B cell (primary cell): ENCODE measurements at regions not wholly inside any gene's neighbourhood (a gene's known extent, or its start where the extent isn't known, plus 50 kb on each side); places are given as distances from the start of the nearest gene placed in this dataset.

Experiments used
- ATAC-seq: fragments of 200-7000 bp; cut with Tn5 transposase; one replicate; pipeline ENCODE4 v1.10.0; 2021; ENCODE audit warnings: low read depth, mild to moderate bottlenecking, moderate number of reproducible peaks, moderate library complexity
- CTCF ChIA-PET: fragments of 350-600 bp; sonication (Branson Sonifier 250); formaldehyde crosslinking; loops from one replicate; lab custom pipeline; 2021; ENCODE audit warnings: antibody characterized with exemption, inconsistent platforms; lab: Charles Lee
- POLR2A ChIA-PET: fragments of 350-600 bp; sonication (Branson Sonifier 250); formaldehyde crosslinking; loops from one replicate; lab custom pipeline; 2021; ENCODE audit warnings: antibody characterized with exemption; lab: Charles Lee
- DNase-seq: peaks from one replicate; pipeline ENCODE4 v3.0.0; 2013
- H2AFZ ChIP-seq: 2 replicates; pipeline ENCODE4 v1.6.1; 2012; ENCODE audit warnings: mild to moderate bottlenecking, low read depth, low read length; ENCODE audit not compliant: insufficient read depth, poor library complexity, severe bottlenecking
- H3K27ac ChIP-seq, 2 donors: 1 replicate in 1 of 2; 2 replicates in 1 of 2; pipeline ENCODE4 v1.5.1; 2012 to 2013; ENCODE audit warnings: low read length in 2 of 2, mild to moderate bottlenecking in 2 of 2, moderate library complexity in 1 of 2
- H3K27me3 ChIP-seq, 4 experiments: fragments of 200-600 bp in 1 of 4; sonication (generic) in 1 of 4; replicated peaks in 1 of 4; 1 replicate in 2 of 4; 2 replicates in 2 of 4; pipeline versions ENCODE4 v1.6.1 to v1.7.0; 2013 to 2016; ENCODE audit warnings: low read length in 3 of 4, mild to moderate bottlenecking in 2 of 4, mixed read lengths in 1 of 4, moderate library complexity in 1 of 4; ENCODE audit not compliant: insufficient read depth in 4 of 4, control insufficient read depth in 3 of 4; ENCODE audit errors: control extremely low read depth in 1 of 4
- H3K36me3 ChIP-seq, 2 experiments: replicated peaks in 1 of 2; 1 replicate in 1 of 2; 2 replicates in 1 of 2; pipeline versions ENCODE4 v1.6.1 to v1.7.1; 2013; ENCODE audit warnings: low read length in 1 of 2; ENCODE audit not compliant: insufficient read depth in 2 of 2, control insufficient read depth in 1 of 2; ENCODE audit errors: control extremely low read depth in 1 of 2, extremely low read depth in 1 of 2
- H3K4me1 ChIP-seq, 2 donors: fragments of 200-600 bp in 1 of 2; sonication (generic) in 1 of 2; 1 replicate in 1 of 2; 2 replicates in 1 of 2; pipeline versions ENCODE4 v1.5.1 to v1.6.1; 2013 to 2017; ENCODE audit warnings: low read length in 2 of 2; ENCODE audit not compliant: control insufficient read depth in 2 of 2, insufficient read depth in 2 of 2
- H3K4me2 ChIP-seq: replicated peaks from 2 replicates; pipeline ENCODE3; 2012; ENCODE audit warnings: mild to moderate bottlenecking, low read depth, low read length; ENCODE audit not compliant: poor library complexity, severe bottlenecking
- H3K4me3 ChIP-seq, 5 experiments: fragments of 200-600 bp in 1 of 5; sonication (generic) in 1 of 5; 1 replicate in 3 of 5; 2 replicates in 2 of 5; pipeline versions ENCODE4 v1.5.1 to v1.7.0; 2011 to 2016; ENCODE audit warnings: low read length in 4 of 5, mild to moderate bottlenecking in 4 of 5, low read depth in 2 of 5, control low read depth in 1 of 5, moderate library complexity in 1 of 5; ENCODE audit not compliant: insufficient read depth in 1 of 5; ENCODE audit errors: control extremely low read depth in 1 of 5, extremely low read depth in 1 of 5
- H3K79me2 ChIP-seq: fragments of 200-600 bp; sonication (generic); one replicate; pipeline ENCODE4 v1.6.0; 2016; ENCODE audit warnings: low read length; ENCODE audit not compliant: control insufficient read depth, insufficient read depth
- H3K9ac ChIP-seq: fragments of 200-600 bp; sonication (generic); 2 replicates; pipeline ENCODE4 v1.6.1; 2017; ENCODE audit warnings: mild to moderate bottlenecking, low read length, moderate library complexity
- H3K9me3 ChIP-seq, 3 donors: one replicate each; pipeline versions ENCODE4 v1.6.1 to v1.7.1; 2013; ENCODE audit warnings: low read length in 2 of 3; ENCODE audit not compliant: control insufficient read depth in 2 of 3, insufficient read depth in 1 of 3; ENCODE audit errors: control extremely low read depth in 1 of 3
- H4K20me1 ChIP-seq: 2 replicates; pipeline ENCODE4 v1.6.0; 2012; ENCODE audit warnings: mild to moderate bottlenecking, low read length; ENCODE audit not compliant: insufficient read depth, control insufficient read depth, poor library complexity, severe bottlenecking
- H3K27ac Mint-ChIP-seq: one replicate; pipeline ENCODE4 v1.8.0; 2021; ENCODE audit warnings: mixed read lengths
- H3K27me3 Mint-ChIP-seq: one replicate; pipeline ENCODE4 v1.8.0; 2021; ENCODE audit warnings: mixed read lengths
- H3K4me1 Mint-ChIP-seq: one replicate; pipeline ENCODE4 v1.8.0; 2021; ENCODE audit warnings: mixed read lengths
- H3K4me3 Mint-ChIP-seq: one replicate; pipeline ENCODE4 v1.8.0; 2021; ENCODE audit warnings: mixed read lengths
- H3K9me3 Mint-ChIP-seq: one replicate; pipeline ENCODE4 v1.8.0; 2022; ENCODE audit warnings: mixed read lengths; ENCODE audit not compliant: insufficient read depth
- CTCF ChIP-seq: fragments of 200-600 bp; IDR thresholded peaks from one replicate; pipeline ENCODE4 v1.8.0; 2022; ENCODE audit warnings: antibody characterized with exemption, mild to moderate bottlenecking
- EZH2 ChIP-seq: IDR thresholded peaks from 2 replicates; pipeline ENCODE4 v1.6.1; 2012; ENCODE audit warnings: borderline replicate concordance, low read depth, mild to moderate bottlenecking, moderate library complexity, low read length; ENCODE audit not compliant: insufficient read depth, poor library complexity, severe bottlenecking
- WGBS: methylation state at CpG from one replicate; pipeline ENCODE4 v1.1.5; 2013; ENCODE audit warnings: missing lambda C conversion rate; ENCODE audit not compliant: insufficient coverage; 5-methylcytosine and 5-hydroxymethylcytosine counted together
- intact Hi-C: fragments of 100-400 bp; cut with micrococcal nuclease; formaldehyde crosslinking; loops from one replicate; pipeline ENCODE4 v1.10.0; 2022

GRCh38 chr14:95462491-95462890, 54.0 kb downstream of the SYNE3 start:
- CTCF ChIA-PET = interaction anchor here (0.9 to 2.9 kb wide), 5 partner anchors 19 to 65 kb away, joined by 4 to 16 read pairs (median 6); partner anchors contain the start of gene SYNE3
- POLR2A ChIA-PET = interaction anchor here (1.3 kb wide), 1 partner anchor 34 kb away, joined by 3 read pairs; no protein-coding TSS in a partner anchor
- ATAC-seq (no peak), DNase-seq (no peak)
- TF ChIP-seq CTCF (no peak), EZH2 (no peak)
- H3K9me3 ChIP-seq = no peaks in the 10 kb centered on the region
- H3K79me2 ChIP-seq = peaks cover 52% of the 10 kb centered on the region
- H3K27ac ChIP-seq = peak overlapping the region; percentile 52 to 95
- Mint-ChIP-seq H3K27ac (peak overlapping the region; percentile 87), H3K4me3 (no peak overlapping the region), H3K4me1 (peaks cover 51% of the 10 kb centered on the region), H3K9me3 (no peaks in the 10 kb centered on the region), H3K27me3 (no peaks in the 10 kb centered on the region)
- no peak overlapping the region for H2AFZ ChIP-seq
- 74% methylated on average over 8 of the region's 10 CpGs for WGBS
- intact Hi-C loops = loop anchor here (2.0 kb wide), 1 partner anchor 54 kb away; the partner anchor contains the start of gene SYNE3
- no peaks in the 10 kb centered on the region for H3K27me3 ChIP-seq
- peaks cover 0 to 60% of the 10 kb centered on the region in 2 experiments for H3K36me3 ChIP-seq
- H3K4me3 ChIP-seq = no peak overlapping the region
- no peak overlapping the region for H3K9ac ChIP-seq
- H3K4me2 ChIP-seq = peak overlapping the region; percentile 63
- H3K4me1 ChIP-seq = peaks cover 61 to 62% of the 10 kb centered on the region in 2 donors
- no peaks in the 10 kb centered on the region for H4K20me1 ChIP-seq

GRCh38 chr14:95460647-95461478, 55.6 kb downstream of the SYNE3 start:
- Histone ChIP-seq H3K9ac (no peak overlapping the region), H3K9me3 (no peaks in the 10 kb centered on the region), H3K4me3 (no peak overlapping the region), H3K79me2 (peaks cover 51% of the 10 kb centered on the region), H4K20me1 (no peaks in the 10 kb centered on the region), H2AFZ (no peak overlapping the region), H3K36me3 (peaks cover 0 to 60% of the 10 kb centered on the region in 2 experiments), H3K4me1 (peaks cover 70 to 71% of the 10 kb centered on the region in 2 donors), H3K27ac (peak overlapping the region in 1 of 2 donors; percentile 95), H3K4me2 (no peak overlapping the region), H3K27me3 (no peaks in the 10 kb centered on the region)
- intact Hi-C loops = no loop called here
- Mint-ChIP-seq H3K27ac (peak overlapping the region; percentile 74), H3K4me1 (peaks cover 61% of the 10 kb centered on the region), H3K4me3 (no peak overlapping the region), H3K9me3 (no peaks in the 10 kb centered on the region), H3K27me3 (no peaks in the 10 kb centered on the region)
- TF ChIP-seq EZH2 (no peak), CTCF (no peak)
- WGBS = 97% methylated on average over 28 of the region's 29 CpGs
- no peak for ATAC-seq
- ChIA-PET CTCF (interaction anchor here (0.7 kb wide), 1 partner anchor 18 kb away, joined by 3 read pairs; no protein-coding TSS in a partner anchor), POLR2A (interaction anchor here (0.7 kb wide), 1 partner anchor 12 kb away, joined by 8 read pairs; no protein-coding TSS in a partner anchor)
- DNase-seq = no peak
